Central memory CD8-positive, alpha-beta T cell (primary cell): ENCODE measurements at regions not wholly inside any gene's neighbourhood (a gene's known extent, or its start where the extent isn't known, plus 50 kb on each side); places are given as distances from the start of the nearest gene placed in this dataset.

Experiments used
- ATAC-seq: fragments of 150-1000 bp; cut with Tn5 transposase; replicated peaks from 2 replicates; pipeline ENCODE4 v1.10.0; 2022; ENCODE audit warnings: mild to moderate bottlenecking, moderate FRiP score, moderate number of reproducible peaks; ENCODE audit not compliant: poor library complexity, severe bottlenecking; ENCODE audit errors: extremely low read depth
- DNase-seq, 2 donors: peaks; one replicate each; pipeline ENCODE4 v3.0.0; 2021; ENCODE audit warnings: low spot score in 2 of 2
- H3K27ac Mint-ChIP-seq: one replicate; pipeline ENCODE4 v1.8.0; 2022; ENCODE audit warnings: low read depth, mild to moderate bottlenecking, moderate library complexity, mixed read lengths
- H3K27me3 Mint-ChIP-seq: one replicate; pipeline ENCODE4 v1.8.0; 2022; ENCODE audit warnings: mixed read lengths
- H3K36me3 Mint-ChIP-seq: one replicate; pipeline ENCODE4 v1.8.0; 2022; ENCODE audit warnings: mild to moderate bottlenecking, moderate library complexity, mixed read lengths; ENCODE audit not compliant: insufficient read depth
- H3K4me1 Mint-ChIP-seq: one replicate; pipeline ENCODE4 v1.8.0; 2022; ENCODE audit warnings: mixed read lengths
- H3K4me3 Mint-ChIP-seq: one replicate; pipeline ENCODE4 v1.8.0; 2022; ENCODE audit warnings: mild to moderate bottlenecking, moderate library complexity, mixed read lengths
- H3K9me3 Mint-ChIP-seq: one replicate; pipeline ENCODE4 v1.8.0; 2022; ENCODE audit warnings: mixed read lengths

DNA sequence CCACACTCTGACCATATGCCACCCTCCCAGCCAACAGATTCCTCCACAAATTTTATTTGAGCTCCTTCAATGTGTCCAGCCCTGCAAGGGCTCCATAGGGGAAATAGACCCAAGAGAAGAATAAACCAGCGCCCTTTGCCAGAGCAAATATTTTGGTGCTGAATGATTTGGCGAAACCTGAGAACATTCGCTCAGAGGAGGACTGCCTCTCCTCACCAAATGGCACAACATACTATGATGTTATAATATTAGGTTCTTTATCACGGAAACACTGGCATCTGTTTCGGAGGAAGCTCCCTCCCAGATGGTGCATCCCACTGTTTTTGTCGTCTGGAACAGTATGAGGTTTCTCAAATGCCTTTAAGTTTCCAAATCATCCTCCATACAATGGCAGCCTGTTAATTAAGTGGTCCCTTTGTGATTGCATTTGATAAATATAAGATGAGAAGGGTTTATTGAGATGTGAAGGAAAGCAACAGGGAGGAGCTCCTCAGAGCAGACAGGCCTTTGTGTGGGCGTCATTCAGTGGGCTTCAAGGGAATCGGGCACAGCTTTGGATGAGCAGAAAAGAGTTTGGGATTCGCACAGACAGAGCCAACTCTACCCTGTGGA lies 139.1 kb upstream of the ADRA1B start:
- DNase-seq (no peak), ATAC-seq (no peak)
- peaks cover 54% of the 10 kb centered on the region for H3K27me3 Mint-ChIP-seq
- H3K9me3 Mint-ChIP-seq = no peaks in the 10 kb centered on the region
- peaks cover 7% of the 10 kb centered on the region for H3K4me1 Mint-ChIP-seq
- H3K27ac Mint-ChIP-seq = no peak overlapping the region
- H3K36me3 Mint-ChIP-seq = peaks cover 7% of the 10 kb centered on the region
- H3K4me3 Mint-ChIP-seq = no peak overlapping the region

DNA sequence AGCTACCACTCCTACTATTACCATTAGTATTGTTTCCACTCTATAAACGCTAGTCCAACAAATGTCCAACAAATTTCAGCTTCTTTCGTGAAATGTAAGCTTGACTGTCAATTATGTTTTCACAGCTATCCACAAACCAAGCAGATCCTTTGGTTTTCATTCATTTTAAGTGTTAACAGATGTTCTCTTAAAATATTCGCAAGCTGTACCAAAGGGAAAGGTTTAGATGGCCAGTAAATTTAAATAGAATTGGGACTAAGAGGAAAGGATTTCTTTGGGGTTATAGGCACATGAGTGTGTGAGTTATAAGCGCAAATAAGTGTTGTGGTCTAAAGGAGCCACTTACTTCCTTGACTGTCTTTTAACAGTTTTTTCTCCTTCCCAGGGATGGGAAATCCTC lies 136.8 kb upstream of the ADRA1B start:
- DNase-seq = no peak
- Mint-ChIP-seq H3K27me3 (peaks cover 34% of the 10 kb centered on the region), H3K36me3 (peaks cover 2% of the 10 kb centered on the region), H3K9me3 (no peaks in the 10 kb centered on the region), H3K27ac (no peak overlapping the region), H3K4me1 (no peaks in the 10 kb centered on the region), H3K4me3 (no peak overlapping the region)
- ATAC-seq = no peak

DNA sequence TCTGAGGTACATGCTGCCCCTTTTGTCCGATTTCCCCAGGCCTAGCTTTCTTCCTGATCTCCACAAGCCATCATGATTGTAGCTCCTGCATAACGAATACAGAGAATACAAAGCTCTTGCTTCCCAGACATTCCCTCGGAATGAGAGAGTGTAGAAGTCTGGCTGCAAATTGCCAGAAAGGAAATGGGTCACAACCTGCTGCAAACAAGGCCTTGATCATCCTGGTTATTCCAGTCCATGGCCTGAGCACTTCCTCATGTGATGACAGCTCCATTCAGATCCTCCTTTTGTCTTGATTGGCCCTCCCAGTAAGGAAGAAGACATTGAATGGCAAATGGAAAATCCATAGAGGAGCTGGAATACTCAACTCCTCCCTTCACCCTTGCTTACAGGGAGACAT lies 136.0 kb upstream of the ADRA1B start:
- Mint-ChIP-seq H3K4me3 (no peak overlapping the region), H3K36me3 (no peaks in the 10 kb centered on the region), H3K9me3 (no peaks in the 10 kb centered on the region), H3K27me3 (peaks cover 28% of the 10 kb centered on the region), H3K4me1 (no peaks in the 10 kb centered on the region), H3K27ac (no peak overlapping the region)
- DNase-seq (no peak), ATAC-seq (no peak)

DNA sequence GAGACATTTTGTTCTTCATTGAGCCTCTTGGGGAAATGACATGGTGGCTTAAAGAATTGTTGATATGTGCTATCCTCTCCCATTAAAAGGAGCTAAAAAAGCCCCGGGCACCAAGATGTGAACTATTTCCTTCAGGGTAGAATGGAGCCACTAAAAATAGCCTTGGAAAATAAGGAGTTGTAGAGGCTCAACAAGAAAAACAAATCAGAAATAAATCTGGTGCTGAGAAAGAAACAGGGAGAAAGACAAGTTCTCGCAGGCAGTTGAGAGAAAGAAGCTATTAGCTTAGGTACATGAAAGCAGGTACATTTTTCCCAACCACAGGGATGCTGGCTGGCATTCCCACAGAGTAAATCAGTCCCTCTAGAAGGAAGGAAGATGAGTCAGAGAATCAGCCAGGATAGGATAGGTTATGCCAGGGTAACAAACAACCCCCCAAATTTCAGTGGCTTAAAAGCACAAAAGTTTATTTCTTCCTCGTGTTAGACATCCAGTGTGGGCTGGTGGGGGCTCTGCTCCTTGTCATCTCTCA lies 134.6 kb upstream of the ADRA1B start:
- Mint-ChIP-seq H3K9me3 (no peaks in the 10 kb centered on the region), H3K36me3 (no peaks in the 10 kb centered on the region), H3K4me1 (no peaks in the 10 kb centered on the region), H3K27ac (no peak overlapping the region), H3K27me3 (peaks cover 29% of the 10 kb centered on the region), H3K4me3 (no peak overlapping the region)
- no peak for ATAC-seq
- no peak for DNase-seq

DNA sequence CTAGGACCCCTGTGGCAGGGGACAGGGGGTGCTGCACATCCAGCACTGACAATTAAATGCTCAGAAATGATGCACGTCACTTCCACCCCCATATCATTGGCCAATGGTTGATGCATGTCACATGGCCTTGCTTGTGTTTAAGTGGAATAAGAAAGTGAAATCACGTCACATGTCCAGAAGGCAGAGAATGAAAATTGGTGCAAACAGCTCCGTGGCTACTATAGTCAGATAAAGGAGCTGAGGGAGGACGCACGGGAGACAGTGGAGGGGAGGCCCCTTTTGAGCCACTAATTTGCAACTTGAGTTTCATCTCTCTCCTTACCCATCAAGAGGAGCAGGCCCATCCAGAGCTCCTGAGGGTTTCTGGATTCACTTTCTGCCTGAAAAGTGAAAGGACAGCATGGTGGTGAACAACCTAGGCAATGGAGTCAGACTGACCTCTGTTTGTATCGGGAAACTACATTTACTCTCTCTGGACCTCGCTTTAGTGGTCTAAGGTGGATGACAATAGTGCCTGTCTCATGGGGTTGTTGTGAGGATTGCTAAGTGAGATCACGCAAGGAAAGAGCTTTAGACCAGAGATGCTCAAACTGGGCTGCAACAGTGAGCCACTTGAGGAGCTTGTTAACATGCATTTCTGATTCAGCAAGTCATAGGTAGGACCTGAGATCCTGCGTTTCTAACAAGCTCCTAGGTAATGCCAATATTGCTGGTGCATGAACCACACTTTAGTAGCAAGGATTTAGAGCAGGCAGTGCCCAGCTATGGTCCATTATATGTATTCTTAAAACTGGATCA lies 133.9 kb upstream of the ADRA1B start:
- peaks cover 36% of the 10 kb centered on the region for H3K27me3 Mint-ChIP-seq
- H3K9me3 Mint-ChIP-seq = no peaks in the 10 kb centered on the region
- H3K27ac Mint-ChIP-seq = no peak overlapping the region
- DNase-seq = no peak
- no peaks in the 10 kb centered on the region for H3K36me3 Mint-ChIP-seq
- H3K4me1 Mint-ChIP-seq = no peaks in the 10 kb centered on the region
- ATAC-seq = no peak
- H3K4me3 Mint-ChIP-seq = no peak overlapping the region

DNA sequence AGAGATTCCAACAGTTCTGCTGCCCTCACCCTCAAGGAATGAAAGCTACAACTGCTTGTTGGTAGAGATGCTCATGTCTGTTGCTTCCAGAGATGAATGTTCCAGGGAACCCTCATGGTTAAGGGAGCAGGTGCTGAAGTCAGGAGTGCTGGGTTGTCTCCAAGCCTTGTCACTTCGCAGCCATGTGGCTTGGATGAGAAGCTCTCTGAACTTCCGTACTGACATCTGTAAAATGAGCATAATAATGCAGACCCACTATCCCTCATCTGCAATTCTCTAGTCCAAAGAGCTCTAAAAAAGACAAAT lies 133.3 kb upstream of the ADRA1B start:
- no peak overlapping the region for H3K27ac Mint-ChIP-seq
- H3K27me3 Mint-ChIP-seq = peaks cover 41% of the 10 kb centered on the region
- H3K36me3 Mint-ChIP-seq = no peaks in the 10 kb centered on the region
- no peaks in the 10 kb centered on the region for H3K9me3 Mint-ChIP-seq
- H3K4me1 Mint-ChIP-seq = no peaks in the 10 kb centered on the region
- DNase-seq = no peak
- ATAC-seq = no peak
- H3K4me3 Mint-ChIP-seq = no peak overlapping the region

DNA sequence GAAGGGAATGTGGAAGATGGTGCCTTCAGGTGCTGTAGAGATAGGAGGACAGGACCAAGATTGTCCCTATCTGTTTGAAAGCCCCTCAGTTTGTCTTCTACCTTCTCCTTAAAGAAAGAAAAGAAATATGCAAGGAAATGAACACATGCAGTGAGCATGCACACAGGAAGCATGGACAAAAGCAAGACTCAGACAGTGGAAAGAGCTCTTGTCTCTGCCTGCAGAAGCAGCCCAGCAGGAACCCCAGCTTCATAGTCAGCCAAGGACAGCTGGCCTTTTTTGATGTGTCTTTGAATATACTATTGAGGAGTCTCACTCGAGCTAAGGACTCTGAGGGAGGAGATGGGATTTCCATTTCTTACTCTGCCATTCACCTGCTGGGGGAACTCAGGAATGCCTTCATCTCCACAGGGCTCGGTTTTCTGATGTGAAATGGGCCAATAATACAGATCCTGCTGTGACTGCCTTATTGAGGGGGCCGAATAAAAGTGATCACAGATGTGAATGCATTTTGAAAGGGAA lies 132.5 kb upstream of the ADRA1B start:
- no peak for ATAC-seq
- Mint-ChIP-seq H3K36me3 (no peaks in the 10 kb centered on the region), H3K9me3 (no peaks in the 10 kb centered on the region), H3K27me3 (peaks cover 46% of the 10 kb centered on the region), H3K4me3 (no peak overlapping the region), H3K4me1 (no peaks in the 10 kb centered on the region), H3K27ac (no peak overlapping the region)
- DNase-seq = no peak

DNA sequence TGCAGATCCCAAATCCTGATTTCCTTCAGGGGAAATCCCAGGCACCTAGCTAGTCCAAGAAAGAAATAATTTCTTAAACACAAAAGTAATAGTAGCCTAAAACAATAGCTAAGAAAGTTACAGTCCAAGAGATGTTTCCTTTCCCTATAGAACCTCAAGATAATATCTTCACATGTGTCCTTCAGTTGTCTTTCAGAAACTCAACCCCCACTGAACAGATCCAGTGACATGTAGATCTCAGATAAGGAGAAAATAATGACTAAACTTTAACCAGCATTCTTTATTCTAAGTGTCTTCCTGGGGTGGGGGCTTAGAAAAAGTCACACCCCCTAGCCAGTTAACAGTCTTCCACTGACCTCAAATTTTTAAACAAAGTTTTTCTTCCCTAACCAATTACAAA lies 131.3 kb upstream of the ADRA1B start:
- no peaks in the 10 kb centered on the region for H3K36me3 Mint-ChIP-seq
- H3K9me3 Mint-ChIP-seq = no peaks in the 10 kb centered on the region
- DNase-seq = no peak
- H3K27ac Mint-ChIP-seq = no peak overlapping the region
- no peak overlapping the region for H3K4me3 Mint-ChIP-seq
- peaks cover 48% of the 10 kb centered on the region for H3K27me3 Mint-ChIP-seq
- no peak for ATAC-seq
- H3K4me1 Mint-ChIP-seq = no peaks in the 10 kb centered on the region

DNA sequence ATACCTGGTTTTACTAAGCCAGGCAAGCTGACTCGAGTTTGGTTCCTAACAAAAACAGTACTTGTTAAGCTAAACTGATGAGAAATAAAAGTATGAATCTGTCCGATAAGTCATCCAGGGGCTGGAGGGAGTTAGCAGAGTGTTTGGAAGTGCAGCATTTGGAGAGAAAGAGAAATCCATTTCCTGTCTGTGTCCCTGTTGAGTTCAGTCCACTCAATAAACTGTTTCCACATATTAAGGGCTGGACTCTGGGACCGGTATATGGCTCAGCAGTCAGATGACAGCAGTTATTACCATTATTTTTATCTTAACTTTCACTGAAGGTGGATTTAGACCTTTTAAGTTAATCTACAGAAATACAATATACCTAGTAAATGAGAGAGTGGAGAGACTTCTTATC lies 130.6 kb upstream of the ADRA1B start:
- H3K36me3 Mint-ChIP-seq = no peaks in the 10 kb centered on the region
- no peak overlapping the region for H3K4me3 Mint-ChIP-seq
- H3K27ac Mint-ChIP-seq = no peak overlapping the region
- ATAC-seq (no peak), DNase-seq (no peak)
- no peaks in the 10 kb centered on the region for H3K9me3 Mint-ChIP-seq
- H3K27me3 Mint-ChIP-seq = peaks cover 47% of the 10 kb centered on the region
- H3K4me1 Mint-ChIP-seq = no peaks in the 10 kb centered on the region

DNA sequence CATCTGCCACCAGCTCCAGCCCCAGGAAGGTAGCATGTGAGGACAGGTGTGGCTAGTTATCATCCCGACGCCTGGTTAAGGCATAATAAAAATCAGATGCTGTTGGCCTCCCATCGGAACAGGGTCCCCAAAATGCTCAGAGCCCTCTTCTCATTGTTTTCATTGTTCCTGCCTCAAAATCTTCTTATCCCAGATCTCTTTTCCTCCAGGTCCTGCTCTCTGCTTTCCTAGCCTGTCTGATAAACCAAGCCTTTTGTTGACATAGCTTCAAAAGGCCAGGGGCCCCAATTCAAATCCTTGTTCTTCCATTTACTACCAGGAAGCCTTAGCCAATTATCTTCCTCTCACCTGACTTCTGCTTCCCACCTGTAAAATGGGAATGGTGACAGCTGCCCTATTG lies 130.1 kb upstream of the ADRA1B start:
- H3K36me3 Mint-ChIP-seq = no peaks in the 10 kb centered on the region
- no peaks in the 10 kb centered on the region for H3K4me1 Mint-ChIP-seq
- DNase-seq (no peak), ATAC-seq (no peak)
- H3K27me3 Mint-ChIP-seq = peaks cover 52% of the 10 kb centered on the region
- no peaks in the 10 kb centered on the region for H3K9me3 Mint-ChIP-seq
- no peak overlapping the region for H3K27ac Mint-ChIP-seq
- no peak overlapping the region for H3K4me3 Mint-ChIP-seq

DNA sequence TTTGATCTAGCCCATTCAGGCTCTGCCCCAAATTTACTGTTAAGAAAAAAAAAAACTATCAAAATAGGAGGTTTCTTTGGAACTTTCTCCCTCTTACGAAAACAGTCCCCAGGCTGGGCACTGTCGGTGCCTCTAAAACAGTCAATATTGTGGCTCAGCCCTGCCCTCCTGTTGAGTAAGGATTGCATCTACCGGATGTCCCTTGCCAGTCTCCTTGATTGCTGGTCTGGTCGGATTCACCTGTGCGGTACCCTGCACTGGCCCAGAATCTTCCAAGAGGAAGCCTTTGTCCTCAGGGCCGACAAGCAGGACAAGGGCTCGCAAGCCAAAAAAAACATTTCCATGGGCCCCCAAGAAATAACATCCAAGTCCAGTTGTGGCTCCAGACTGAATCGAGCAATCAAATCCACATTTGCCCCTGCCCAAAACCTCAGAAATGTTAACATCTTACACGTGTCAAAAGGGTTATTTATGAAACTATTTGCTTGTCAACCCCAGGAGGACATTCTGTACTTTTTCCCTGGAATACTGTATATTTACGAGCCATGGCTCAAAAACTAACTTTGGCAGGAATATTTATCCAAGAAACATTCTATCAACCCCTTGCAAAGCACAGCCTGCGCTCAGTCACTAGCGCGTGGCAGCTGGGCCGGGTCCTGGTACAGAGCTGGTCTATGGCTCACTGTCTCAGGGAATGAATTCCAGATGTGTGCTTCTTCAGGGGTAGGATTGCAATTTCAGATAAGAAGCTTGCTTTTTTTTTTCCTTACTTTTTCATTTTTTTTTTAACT lies 129.2 kb upstream of the ADRA1B start:
- Mint-ChIP-seq H3K4me3 (no peak overlapping the region), H3K4me1 (no peaks in the 10 kb centered on the region), H3K27me3 (peaks cover 59% of the 10 kb centered on the region), H3K36me3 (no peaks in the 10 kb centered on the region), H3K9me3 (no peaks in the 10 kb centered on the region), H3K27ac (no peak overlapping the region)
- DNase-seq = no peak
- no peak for ATAC-seq

DNA sequence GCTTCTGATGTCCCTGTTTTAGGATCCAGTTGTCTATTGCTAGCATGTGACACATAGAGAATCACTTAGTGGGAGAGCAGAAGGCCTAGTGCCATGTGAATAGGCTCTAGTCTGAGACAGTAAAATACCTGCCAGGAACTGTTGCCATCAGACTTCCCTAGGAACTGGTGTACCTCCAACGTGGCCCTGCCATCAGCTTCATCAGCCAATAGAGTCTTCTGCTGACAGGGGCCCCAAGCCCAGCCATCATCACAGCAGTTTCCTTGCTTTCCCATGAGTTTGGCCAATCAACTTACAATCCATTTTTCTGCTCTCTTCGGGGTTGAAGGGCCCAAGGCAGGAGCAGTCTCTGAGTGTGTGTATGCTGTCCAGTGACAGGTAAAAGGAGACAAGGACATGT lies 128.4 kb upstream of the ADRA1B start:
- Mint-ChIP-seq H3K4me1 (no peaks in the 10 kb centered on the region), H3K27me3 (peaks cover 59% of the 10 kb centered on the region), H3K9me3 (no peaks in the 10 kb centered on the region), H3K4me3 (no peak overlapping the region), H3K27ac (no peak overlapping the region), H3K36me3 (no peaks in the 10 kb centered on the region)
- DNase-seq (no peak), ATAC-seq (no peak)
